DND-41 (cell line): ENCODE measurements at regions not wholly inside any gene's neighbourhood (a gene's known extent, or its start where the extent isn't known, plus 50 kb on each side); places are given as distances from the start of the nearest gene placed in this dataset.

ENCODE experiments used
- ATAC-seq: fragments of 200-7000 bp; cut with Tn5 transposase; 3 replicates; pipeline ENCODE4 v1.9.1; 2021; ENCODE audit warnings: low read depth; ENCODE audit not compliant: insufficient read depth
- DNase-seq: peaks from one replicate; pipeline ENCODE4 v3.0.0-alpha.2; 2020
- H2AFZ ChIP-seq: 2 replicates; pipeline ENCODE4 v1.6.0; 2012; ENCODE audit warnings: low read depth, low read length
- H3K27ac ChIP-seq: 2 replicates; pipeline ENCODE4 v1.5.1; 2012; ENCODE audit warnings: low read length, inconsistent platforms
- H3K27me3 ChIP-seq: fragments of 200-600 bp; sonication (generic); 2 replicates; pipeline ENCODE4 v1.6.0; 2012; ENCODE audit warnings: low read length, mild to moderate bottlenecking, inconsistent platforms; ENCODE audit not compliant: insufficient read depth, poor library complexity
- H3K36me3 ChIP-seq: 2 replicates; pipeline ENCODE4 v1.5.1; 2012; ENCODE audit warnings: low read length, inconsistent platforms; ENCODE audit not compliant: insufficient read depth
- H3K4me1 ChIP-seq: 2 replicates; pipeline ENCODE4 v1.5.1; 2012; ENCODE audit warnings: mild to moderate bottlenecking, low read length; ENCODE audit not compliant: insufficient read depth
- H3K4me2 ChIP-seq: 2 replicates; pipeline ENCODE4 v1.6.0; 2012; ENCODE audit warnings: mild to moderate bottlenecking, moderate library complexity, low read length, inconsistent platforms; ENCODE audit not compliant: insufficient read depth
- H3K4me3 ChIP-seq, 2 experiments: fragments of 200-600 bp in 1 of 2; shearing (Covaris generic) in 1 of 2; 2 replicates each; pipeline ENCODE4 v1.5.1; 2012 to 2016; ENCODE audit warnings: inconsistent platforms in 2 of 2, low read length in 2 of 2, mild to moderate bottlenecking in 2 of 2, low read depth in 1 of 2, moderate library complexity in 1 of 2
- H3K79me2 ChIP-seq: 2 replicates; pipeline ENCODE4 v1.6.0; 2012; ENCODE audit warnings: low read length, inconsistent platforms; ENCODE audit not compliant: insufficient read depth
- H3K9ac ChIP-seq: 2 replicates; pipeline ENCODE4 v1.6.0; 2012; ENCODE audit warnings: low read depth, mild to moderate bottlenecking, inconsistent platforms, low read length, moderate library complexity
- H3K9me3 ChIP-seq: 2 replicates; pipeline ENCODE4 v1.5.1; 2012; ENCODE audit warnings: low read length, moderate library complexity, mild to moderate bottlenecking, inconsistent platforms; ENCODE audit not compliant: insufficient read depth, severe bottlenecking
- H4K20me1 ChIP-seq: 2 replicates; pipeline ENCODE4 v1.6.0; 2012; ENCODE audit warnings: low read length; ENCODE audit not compliant: insufficient read depth
- CTCF ChIP-seq: IDR thresholded peaks from 2 replicates; pipeline ENCODE4 v1.5.1; 2012; ENCODE audit warnings: borderline replicate concordance, low read length, moderate library complexity, mild to moderate bottlenecking; ENCODE audit not compliant: poor library complexity, severe bottlenecking; ENCODE audit errors: extremely low read depth
- EZH2 ChIP-seq: IDR thresholded peaks from 3 replicates; pipeline ENCODE4 v1.6.1; 2012; ENCODE audit warnings: borderline replicate concordance, low read depth, mild to moderate bottlenecking, moderate library complexity, low read length, inconsistent platforms; ENCODE audit not compliant: severe bottlenecking

- no peak for ATAC-seq
- TF ChIP-seq CTCF (no peak), EZH2 (no peak)
- H2AFZ ChIP-seq = no peak overlapping the region
Observed at GRCh38 chr7:46492466-46492865, 571.4 kb upstream of the IGFBP3 start.

GRCh38 chr7:46490406-46490805 is 569.3 kb upstream of the IGFBP3 start:
- no peaks in the 10 kb centered on the region for H3K79me2 ChIP-seq
- DNase-seq = no peak
- TF ChIP-seq EZH2 (no peak), CTCF (no peak)
- H3K36me3 ChIP-seq = no peaks in the 10 kb centered on the region
- H3K9me3 ChIP-seq = no peaks in the 10 kb centered on the region
- H3K4me2 ChIP-seq = no peak overlapping the region
- ATAC-seq = no peak
- no peaks in the 10 kb centered on the region for H3K27me3 ChIP-seq
- no peak overlapping the region for H3K4me3 ChIP-seq
- no peak overlapping the region for H3K27ac ChIP-seq
- H3K9ac ChIP-seq = no peak overlapping the region
- no peak overlapping the region for H2AFZ ChIP-seq
- H3K4me1 ChIP-seq = no peaks in the 10 kb centered on the region
- H4K20me1 ChIP-seq = no peaks in the 10 kb centered on the region

More at GRCh38 chr7:46492466-46492865, 571.4 kb upstream of the IGFBP3 start:
- DNase-seq = no peak
- H3K4me2 ChIP-seq = no peak overlapping the region
- H3K4me3 ChIP-seq = no peak overlapping the region
- no peaks in the 10 kb centered on the region for H3K27me3 ChIP-seq
- no peaks in the 10 kb centered on the region for H3K9me3 ChIP-seq
- H3K79me2 ChIP-seq = no peaks in the 10 kb centered on the region
- no peaks in the 10 kb centered on the region for H4K20me1 ChIP-seq
- no peak overlapping the region for H3K9ac ChIP-seq
- H3K27ac ChIP-seq = no peak overlapping the region
- no peaks in the 10 kb centered on the region for H3K4me1 ChIP-seq
- H3K36me3 ChIP-seq = no peaks in the 10 kb centered on the region

GRCh38 chr7:46489106-46489505 is 568.0 kb upstream of the IGFBP3 start:
- no peaks in the 10 kb centered on the region for H3K79me2 ChIP-seq
- no peak overlapping the region for H3K4me3 ChIP-seq
- H4K20me1 ChIP-seq = no peaks in the 10 kb centered on the region
- ATAC-seq = no peak
- DNase-seq = no peak
- H2AFZ ChIP-seq = no peak overlapping the region
- no peak overlapping the region for H3K27ac ChIP-seq
- H3K36me3 ChIP-seq = no peaks in the 10 kb centered on the region
- H3K9ac ChIP-seq = no peak overlapping the region
- TF ChIP-seq EZH2 = no peak
- no peak for TF ChIP-seq CTCF
- no peaks in the 10 kb centered on the region for H3K4me1 ChIP-seq
- no peak overlapping the region for H3K4me2 ChIP-seq
- no peaks in the 10 kb centered on the region for H3K27me3 ChIP-seq
- H3K9me3 ChIP-seq = no peaks in the 10 kb centered on the region

- H3K4me1 ChIP-seq = no peaks in the 10 kb centered on the region
Observed at GRCh38 chr7:46488607-46489006, 567.5 kb upstream of the IGFBP3 start.

More at GRCh38 chr7:46488607-46489006, 567.5 kb upstream of the IGFBP3 start:
- no peak for ATAC-seq
- Histone ChIP-seq H3K27me3 (no peaks in the 10 kb centered on the region), H2AFZ (no peak overlapping the region), H3K27ac (no peak overlapping the region), H3K9me3 (no peaks in the 10 kb centered on the region), H3K36me3 (no peaks in the 10 kb centered on the region), H3K79me2 (no peaks in the 10 kb centered on the region), H4K20me1 (no peaks in the 10 kb centered on the region), H3K4me3 (no peak overlapping the region), H3K9ac (no peak overlapping the region), H3K4me2 (no peak overlapping the region)
- DNase-seq = no peak
- TF ChIP-seq CTCF = no peak
- TF ChIP-seq EZH2 = no peak
